GM12878 (cell line): ENCODE measurements at regions not wholly inside any gene's neighbourhood (a gene's known extent, or its start where the extent isn't known, plus 50 kb on each side); places are given as distances from the start of the nearest gene placed in this dataset.

Source experiments
- BMI1 ChIP-seq: fragments of 450-650 bp; IDR thresholded peaks from 2 replicates; pipeline ENCODE4 v1.6.1; 2016; ENCODE audit warnings: mild to moderate bottlenecking, moderate library complexity, borderline replicate concordance
- MEF2A ChIP-seq: IDR thresholded peaks from 2 replicates; pipeline ENCODE4 v1.6.1; 2011; ENCODE audit warnings: low read depth, mild to moderate bottlenecking, low read length, moderate library complexity; ENCODE audit not compliant: insufficient read depth
- SIX5 ChIP-seq: IDR thresholded peaks from 2 replicates; pipeline ENCODE4 v1.6.1; 2011; ENCODE audit warnings: mild to moderate bottlenecking, low read depth, low read length, moderate library complexity; ENCODE audit not compliant: severe bottlenecking
- SMARCA5 ChIP-seq: fragments of 450-650 bp; IDR thresholded peaks from 2 replicates; pipeline ENCODE4 v1.6.1; 2017; ENCODE audit warnings: mild to moderate bottlenecking
- TBL1XR1 ChIP-seq: IDR thresholded peaks from 2 replicates; pipeline ENCODE4 v1.6.1; 2012; ENCODE audit warnings: low read depth, low read length, improper control_type of control experiment
- ZNF384 ChIP-seq: IDR thresholded peaks from 2 replicates; pipeline ENCODE4 v1.6.1; 2012; ENCODE audit warnings: low read depth, mild to moderate bottlenecking, low read length, improper control_type of control experiment, borderline replicate concordance
- TF ChIP-seq, protein P1 (sequence below): fragments of 450-650 bp; IDR thresholded peaks from 2 replicates; pipeline ENCODE4 v1.6.1; 2017; ENCODE audit warnings: mild to moderate bottlenecking, moderate library complexity
- TF ChIP-seq, protein P2 (sequence below): IDR thresholded peaks from 2 replicates; pipeline ENCODE4 v1.6.1; 2012; ENCODE audit warnings: low read depth, low read length, improper control_type of control experiment
- TF ChIP-seq, protein P3 (sequence below): fragments of 450-650 bp; IDR thresholded peaks from 2 replicates; pipeline ENCODE4 v1.6.1; 2017; ENCODE audit warnings: antibody characterized with exemption, mild to moderate bottlenecking, moderate library complexity
- TF ChIP-seq, protein P4 (sequence below): fragments of 450-650 bp; IDR thresholded peaks from 2 replicates; pipeline ENCODE4 v1.6.1; 2017; ENCODE audit warnings: low read depth, mild to moderate bottlenecking, moderate library complexity

DNA sequence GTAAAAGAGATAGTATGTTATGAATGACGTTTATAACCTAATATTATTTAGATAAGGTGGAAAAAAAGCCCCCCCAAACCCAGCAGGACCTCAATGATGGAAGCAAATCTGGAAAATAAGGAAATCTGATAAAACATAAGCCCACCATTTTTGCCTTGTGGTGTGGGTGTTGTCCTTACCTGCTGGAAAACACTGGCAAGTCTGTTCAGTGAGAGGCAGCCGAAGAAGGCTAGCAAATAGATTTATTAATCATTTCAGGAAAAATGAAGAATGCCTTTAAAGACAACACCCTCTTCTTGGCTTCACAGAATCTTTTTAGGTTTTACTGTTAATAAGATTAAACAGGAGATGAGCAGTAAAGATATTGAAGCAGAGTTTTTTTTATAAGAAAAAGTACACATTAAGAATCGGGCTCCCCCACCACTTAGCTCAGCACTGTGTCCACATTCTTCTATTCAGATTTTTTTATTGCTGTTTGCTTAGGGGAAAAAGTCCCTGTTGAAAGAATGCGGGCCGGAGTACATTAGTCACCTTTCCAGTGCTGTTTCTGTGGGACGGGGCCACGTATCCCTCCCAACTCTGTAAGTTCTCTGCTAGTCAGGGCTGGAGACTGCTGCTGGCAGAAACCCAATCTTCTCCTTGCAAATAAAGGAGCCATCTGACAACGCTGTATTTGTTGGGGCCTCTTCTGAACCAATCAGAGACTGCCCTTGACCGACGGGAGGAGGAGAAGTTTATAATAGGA, 104.1 kb downstream of the EVX1 start (continued):
- TF ChIP-seq, protein P1, sequence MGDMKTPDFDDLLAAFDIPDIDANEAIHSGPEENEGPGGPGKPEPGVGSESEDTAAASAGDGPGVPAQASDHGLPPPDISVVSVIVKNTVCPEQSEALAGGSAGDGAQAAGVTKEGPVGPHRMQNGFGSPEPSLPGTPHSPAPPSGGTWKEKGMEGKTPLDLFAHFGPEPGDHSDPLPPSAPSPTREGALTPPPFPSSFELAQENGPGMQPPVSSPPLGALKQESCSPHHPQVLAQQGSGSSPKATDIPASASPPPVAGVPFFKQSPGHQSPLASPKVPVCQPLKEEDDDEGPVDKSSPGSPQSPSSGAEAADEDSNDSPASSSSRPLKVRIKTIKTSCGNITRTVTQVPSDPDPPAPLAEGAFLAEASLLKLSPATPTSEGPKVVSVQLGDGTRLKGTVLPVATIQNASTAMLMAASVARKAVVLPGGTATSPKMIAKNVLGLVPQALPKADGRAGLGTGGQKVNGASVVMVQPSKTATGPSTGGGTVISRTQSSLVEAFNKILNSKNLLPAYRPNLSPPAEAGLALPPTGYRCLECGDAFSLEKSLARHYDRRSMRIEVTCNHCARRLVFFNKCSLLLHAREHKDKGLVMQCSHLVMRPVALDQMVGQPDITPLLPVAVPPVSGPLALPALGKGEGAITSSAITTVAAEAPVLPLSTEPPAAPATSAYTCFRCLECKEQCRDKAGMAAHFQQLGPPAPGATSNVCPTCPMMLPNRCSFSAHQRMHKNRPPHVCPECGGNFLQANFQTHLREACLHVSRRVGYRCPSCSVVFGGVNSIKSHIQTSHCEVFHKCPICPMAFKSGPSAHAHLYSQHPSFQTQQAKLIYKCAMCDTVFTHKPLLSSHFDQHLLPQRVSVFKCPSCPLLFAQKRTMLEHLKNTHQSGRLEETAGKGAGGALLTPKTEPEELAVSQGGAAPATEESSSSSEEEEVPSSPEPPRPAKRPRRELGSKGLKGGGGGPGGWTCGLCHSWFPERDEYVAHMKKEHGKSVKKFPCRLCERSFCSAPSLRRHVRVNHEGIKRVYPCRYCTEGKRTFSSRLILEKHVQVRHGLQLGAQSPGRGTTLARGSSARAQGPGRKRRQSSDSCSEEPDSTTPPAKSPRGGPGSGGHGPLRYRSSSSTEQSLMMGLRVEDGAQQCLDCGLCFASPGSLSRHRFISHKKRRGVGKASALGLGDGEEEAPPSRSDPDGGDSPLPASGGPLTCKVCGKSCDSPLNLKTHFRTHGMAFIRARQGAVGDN: no peak
- TF ChIP-seq, protein P2, sequence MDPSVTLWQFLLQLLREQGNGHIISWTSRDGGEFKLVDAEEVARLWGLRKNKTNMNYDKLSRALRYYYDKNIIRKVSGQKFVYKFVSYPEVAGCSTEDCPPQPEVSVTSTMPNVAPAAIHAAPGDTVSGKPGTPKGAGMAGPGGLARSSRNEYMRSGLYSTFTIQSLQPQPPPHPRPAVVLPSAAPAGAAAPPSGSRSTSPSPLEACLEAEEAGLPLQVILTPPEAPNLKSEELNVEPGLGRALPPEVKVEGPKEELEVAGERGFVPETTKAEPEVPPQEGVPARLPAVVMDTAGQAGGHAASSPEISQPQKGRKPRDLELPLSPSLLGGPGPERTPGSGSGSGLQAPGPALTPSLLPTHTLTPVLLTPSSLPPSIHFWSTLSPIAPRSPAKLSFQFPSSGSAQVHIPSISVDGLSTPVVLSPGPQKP: no peak
- TF ChIP-seq ZNF384: no peak
- TF ChIP-seq, protein P3, sequence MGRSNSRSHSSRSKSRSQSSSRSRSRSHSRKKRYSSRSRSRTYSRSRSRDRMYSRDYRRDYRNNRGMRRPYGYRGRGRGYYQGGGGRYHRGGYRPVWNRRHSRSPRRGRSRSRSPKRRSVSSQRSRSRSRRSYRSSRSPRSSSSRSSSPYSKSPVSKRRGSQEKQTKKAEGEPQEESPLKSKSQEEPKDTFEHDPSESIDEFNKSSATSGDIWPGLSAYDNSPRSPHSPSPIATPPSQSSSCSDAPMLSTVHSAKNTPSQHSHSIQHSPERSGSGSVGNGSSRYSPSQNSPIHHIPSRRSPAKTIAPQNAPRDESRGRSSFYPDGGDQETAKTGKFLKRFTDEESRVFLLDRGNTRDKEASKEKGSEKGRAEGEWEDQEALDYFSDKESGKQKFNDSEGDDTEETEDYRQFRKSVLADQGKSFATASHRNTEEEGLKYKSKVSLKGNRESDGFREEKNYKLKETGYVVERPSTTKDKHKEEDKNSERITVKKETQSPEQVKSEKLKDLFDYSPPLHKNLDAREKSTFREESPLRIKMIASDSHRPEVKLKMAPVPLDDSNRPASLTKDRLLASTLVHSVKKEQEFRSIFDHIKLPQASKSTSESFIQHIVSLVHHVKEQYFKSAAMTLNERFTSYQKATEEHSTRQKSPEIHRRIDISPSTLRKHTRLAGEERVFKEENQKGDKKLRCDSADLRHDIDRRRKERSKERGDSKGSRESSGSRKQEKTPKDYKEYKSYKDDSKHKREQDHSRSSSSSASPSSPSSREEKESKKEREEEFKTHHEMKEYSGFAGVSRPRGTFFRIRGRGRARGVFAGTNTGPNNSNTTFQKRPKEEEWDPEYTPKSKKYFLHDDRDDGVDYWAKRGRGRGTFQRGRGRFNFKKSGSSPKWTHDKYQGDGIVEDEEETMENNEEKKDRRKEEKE: no peak
- TF ChIP-seq BMI1: no peak
- TF ChIP-seq, protein P4, sequence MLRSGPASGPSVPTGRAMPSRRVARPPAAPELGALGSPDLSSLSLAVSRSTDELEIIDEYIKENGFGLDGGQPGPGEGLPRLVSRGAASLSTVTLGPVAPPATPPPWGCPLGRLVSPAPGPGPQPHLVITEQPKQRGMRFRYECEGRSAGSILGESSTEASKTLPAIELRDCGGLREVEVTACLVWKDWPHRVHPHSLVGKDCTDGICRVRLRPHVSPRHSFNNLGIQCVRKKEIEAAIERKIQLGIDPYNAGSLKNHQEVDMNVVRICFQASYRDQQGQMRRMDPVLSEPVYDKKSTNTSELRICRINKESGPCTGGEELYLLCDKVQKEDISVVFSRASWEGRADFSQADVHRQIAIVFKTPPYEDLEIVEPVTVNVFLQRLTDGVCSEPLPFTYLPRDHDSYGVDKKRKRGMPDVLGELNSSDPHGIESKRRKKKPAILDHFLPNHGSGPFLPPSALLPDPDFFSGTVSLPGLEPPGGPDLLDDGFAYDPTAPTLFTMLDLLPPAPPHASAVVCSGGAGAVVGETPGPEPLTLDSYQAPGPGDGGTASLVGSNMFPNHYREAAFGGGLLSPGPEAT: no peak
- no peak for TF ChIP-seq SIX5
- TF ChIP-seq MEF2A: no peak
- TF ChIP-seq SMARCA5: no peak
- no peak for TF ChIP-seq TBL1XR1
